H9 (cell line): ENCODE measurements at regions not wholly inside any gene's neighbourhood (a gene's known extent, or its start where the extent isn't known, plus 50 kb on each side); places are given as distances from the start of the nearest gene placed in this dataset.

Experiments used
- DNase-seq: peaks from one replicate; pipeline ENCODE4 v3.0.0-alpha.2; 2017
- H2AFZ ChIP-seq: one replicate; pipeline ENCODE4 v1.6.1; 2013; ENCODE audit warnings: mild to moderate bottlenecking, low read length, control low read depth, moderate library complexity
- H2AK5ac ChIP-seq: 2 replicates; pipeline ENCODE4 v1.6.1; 2013; ENCODE audit warnings: low read length, control low read depth, mixed read lengths; ENCODE audit not compliant: insufficient read length
- H2BK120ac ChIP-seq: one replicate; pipeline ENCODE4 v1.6.1; 2013; ENCODE audit warnings: low read depth, mild to moderate bottlenecking, low read length, control low read depth, inconsistent platforms; ENCODE audit not compliant: poor library complexity, severe bottlenecking
- H2BK12ac ChIP-seq: 2 replicates; pipeline ENCODE4 v1.6.1; 2013; ENCODE audit warnings: low read length, control low read depth, mixed read lengths, low read depth; ENCODE audit not compliant: insufficient read length
- H2BK15ac ChIP-seq: 2 replicates; pipeline ENCODE4 v1.6.1; 2013; ENCODE audit warnings: low read depth, low read length, control low read depth
- H2BK20ac ChIP-seq: one replicate; pipeline ENCODE4 v1.6.1; 2013; ENCODE audit warnings: low read depth, mild to moderate bottlenecking, low read length, control low read depth, inconsistent platforms; ENCODE audit not compliant: poor library complexity, severe bottlenecking
- H2BK5ac ChIP-seq: 2 replicates; pipeline ENCODE4 v1.6.1; 2013; ENCODE audit warnings: low read length, control low read depth, mixed read lengths; ENCODE audit not compliant: insufficient read length
- H3K14ac ChIP-seq: 2 replicates; pipeline ENCODE4 v1.6.1; 2013; ENCODE audit warnings: low read length, control low read depth; ENCODE audit not compliant: insufficient read depth
- H3K18ac ChIP-seq: 2 replicates; pipeline ENCODE4 v1.6.1; 2013; ENCODE audit warnings: low read depth, mild to moderate bottlenecking, mixed read lengths, low read length, control low read depth; ENCODE audit not compliant: insufficient read length
- H3K23ac ChIP-seq: 2 replicates; pipeline ENCODE4 v1.6.1; 2013; ENCODE audit warnings: low read length, control low read depth, mixed read lengths, low read depth; ENCODE audit not compliant: insufficient read length
- H3K23me2 ChIP-seq: 2 replicates; pipeline ENCODE4 v1.6.1; 2013; ENCODE audit warnings: low read depth, mild to moderate bottlenecking, mixed read lengths, low read length, control low read depth; ENCODE audit not compliant: insufficient read length, poor library complexity, severe bottlenecking
- H3K27ac ChIP-seq: 2 replicates; pipeline ENCODE4 v1.5.1; 2013; ENCODE audit warnings: low read length, control low read depth, mixed read lengths, low read depth; ENCODE audit not compliant: insufficient read length
- H3K27me3 ChIP-seq: 2 replicates; pipeline ENCODE4 v1.6.1; 2013; ENCODE audit warnings: low read length, control low read depth, inconsistent platforms; ENCODE audit not compliant: insufficient read depth
- H3K4ac ChIP-seq: 2 replicates; pipeline ENCODE4 v1.6.1; 2013; ENCODE audit warnings: low read depth, mild to moderate bottlenecking, control low read depth, inconsistent platforms, low read length, moderate library complexity
- H3K4me1 ChIP-seq: 2 replicates; pipeline ENCODE4 v1.6.1; 2013; ENCODE audit warnings: low read length, control low read depth, inconsistent platforms; ENCODE audit not compliant: insufficient read depth
- H3K4me2 ChIP-seq: 2 replicates; pipeline ENCODE4 v1.6.1; 2013; ENCODE audit warnings: low read length, control low read depth, mixed read lengths; ENCODE audit not compliant: insufficient read length, insufficient read depth
- H3K56ac ChIP-seq: 2 replicates; pipeline ENCODE4 v1.6.1; 2013; ENCODE audit warnings: low read depth, mild to moderate bottlenecking, mixed read lengths, low read length, control low read depth; ENCODE audit not compliant: insufficient read length
- H3K79me1 ChIP-seq: 2 replicates; pipeline ENCODE4 v1.6.1; 2013; ENCODE audit warnings: low read depth, mild to moderate bottlenecking, moderate library complexity, low read length, control low read depth, inconsistent platforms; ENCODE audit not compliant: insufficient read depth, poor library complexity, severe bottlenecking
- H3K79me2 ChIP-seq: 2 replicates; pipeline ENCODE4 v1.6.1; 2013; ENCODE audit warnings: low read length, control low read depth, inconsistent platforms; ENCODE audit not compliant: insufficient read depth
- H3K9ac ChIP-seq: 2 replicates; pipeline ENCODE4 v1.6.1; 2013; ENCODE audit warnings: low read length, control low read depth, mixed read lengths; ENCODE audit not compliant: insufficient read length; ENCODE audit errors: extremely low read depth
- H3K9me3 ChIP-seq: one replicate; pipeline ENCODE4 v1.6.1; 2013; ENCODE audit warnings: low read depth, low read length, inconsistent platforms; ENCODE audit not compliant: control insufficient read depth
- H3T11ph ChIP-seq: one replicate; pipeline ENCODE4 v1.6.1; 2013; ENCODE audit warnings: mild to moderate bottlenecking, low read length, control low read depth, inconsistent platforms
- H4K20me1 ChIP-seq: one replicate; pipeline ENCODE4 v1.6.1; 2013; ENCODE audit not compliant: control insufficient read depth, insufficient read length, insufficient read depth
- H4K5ac ChIP-seq: 2 replicates; pipeline ENCODE4 v1.6.1; 2013; ENCODE audit warnings: low read depth, mild to moderate bottlenecking, mixed read lengths, low read length, control low read depth; ENCODE audit not compliant: insufficient read length
- H4K8ac ChIP-seq: replicated peaks from 2 replicates; pipeline ENCODE4 v1.6.1; 2013; ENCODE audit warnings: low read length, control low read depth, mixed read lengths, low read depth; ENCODE audit not compliant: insufficient read length
- H4K91ac ChIP-seq: 2 replicates; pipeline ENCODE4 v1.6.1; 2013; ENCODE audit warnings: low read depth, mild to moderate bottlenecking, moderate library complexity, mixed read lengths, low read length, control low read depth; ENCODE audit not compliant: insufficient read length
- H3K27ac Mint-ChIP-seq, 3 experiments: 2 replicates in 2 of 3; 3 replicates in 1 of 3; pipeline ENCODE4 v1.8.0; 2020 to 2021; ENCODE audit warnings: mixed read lengths in 3 of 3, mild to moderate bottlenecking in 1 of 3, moderate library complexity in 1 of 3
- H3K27me3 Mint-ChIP-seq: 2 replicates; pipeline ENCODE4 v1.8.0; 2021; ENCODE audit warnings: low read depth, mild to moderate bottlenecking, moderate library complexity, mixed read lengths
- H3K36me3 Mint-ChIP-seq, 3 experiments: 2 replicates in 2 of 3; 3 replicates in 1 of 3; pipeline ENCODE4 v1.8.0; 2020 to 2021; ENCODE audit warnings: low read depth in 3 of 3, mixed read lengths in 3 of 3; ENCODE audit not compliant: insufficient read depth in 1 of 3
- H3K4me1 Mint-ChIP-seq, 2 experiments: 2 replicates each; pipeline ENCODE4 v1.8.0; 2020; ENCODE audit warnings: mixed read lengths in 2 of 2
- H3K4me3 Mint-ChIP-seq, 2 experiments: 2 replicates in 1 of 2; 3 replicates in 1 of 2; pipeline ENCODE4 v1.8.0; 2020 to 2021; ENCODE audit warnings: mild to moderate bottlenecking in 2 of 2, mixed read lengths in 2 of 2, moderate library complexity in 1 of 2
- H3K9me3 Mint-ChIP-seq, 2 experiments: 2 replicates in 1 of 2; 3 replicates in 1 of 2; pipeline ENCODE4 v1.8.0; 2020; ENCODE audit warnings: mild to moderate bottlenecking in 2 of 2, mixed read lengths in 2 of 2, moderate library complexity in 1 of 2
- WGBS: extraction: QIAGEN DNeasy Blood & Tissue Kit; methylation state at CpG from one replicate; pipeline ENCODE4 v1.1.7; 2013; ENCODE audit warnings: missing lambda C conversion rate, low lambda C conversion rate, mixed read lengths; ENCODE audit not compliant: insufficient read length; ENCODE audit errors: extremely low coverage; 5-methylcytosine and 5-hydroxymethylcytosine counted together
- TF ChIP-seq, protein P1 (sequence below): fragments of 200-600 bp; sonication (generic); conservative IDR thresholded peaks from 3 replicates; pipeline ENCODE4 v1.8.0; 2021; ENCODE audit warnings: antibody characterized with exemption, mild to moderate bottlenecking

DNA sequence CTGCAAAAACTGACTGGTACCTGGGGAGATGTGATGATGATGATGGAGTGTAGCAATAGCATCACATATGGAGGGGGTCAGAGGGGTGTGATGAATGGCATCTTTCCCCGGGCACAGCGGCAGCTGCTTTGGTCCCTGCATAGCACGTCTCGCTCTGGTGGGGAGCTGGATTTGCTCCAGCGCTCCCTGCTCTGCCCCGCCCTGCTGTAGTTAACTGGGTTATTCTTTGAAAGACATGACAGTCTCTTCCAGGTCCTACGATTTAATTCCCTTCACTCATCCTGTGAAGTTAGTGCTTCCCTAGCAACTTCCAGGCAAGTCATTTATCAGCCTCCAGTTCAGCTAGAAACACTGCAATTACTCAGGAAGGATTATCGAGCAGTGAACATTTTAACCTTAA lies 463.1 kb downstream of the TSN start:
- no peaks in the 10 kb centered on the region for H3K27me3 ChIP-seq
- no peak overlapping the region for H2BK12ac ChIP-seq
- no peaks in the 10 kb centered on the region for H3K79me1 ChIP-seq
- Mint-ChIP-seq H3K27ac (no peak overlapping the region), H3K27me3 (no peaks in the 10 kb centered on the region; the same call in 1 of the 2 replicates), H3K4me3 (no peak overlapping the region), H3K4me1 (no peaks in the 10 kb centered on the region), H3K36me3 (no peaks in the 10 kb centered on the region), H3K9me3 (no peaks in the 10 kb centered on the region; a peak in 1 of 5 replicates)
- H3K4ac ChIP-seq = no peak overlapping the region
- H3K79me2 ChIP-seq = no peaks in the 10 kb centered on the region
- H3K4me2 ChIP-seq = no peak overlapping the region
- no peaks in the 10 kb centered on the region for H3K4me1 ChIP-seq
- no peak for DNase-seq
- no peak overlapping the region for H4K8ac ChIP-seq
- no peak overlapping the region for H3K56ac ChIP-seq
- WGBS = no CpG with 5 or more reads among the region's 8 CpGs
- H2AFZ ChIP-seq = no peak overlapping the region
- H3K23ac ChIP-seq = no peak overlapping the region
- no peak overlapping the region for H2BK5ac ChIP-seq
- H4K20me1 ChIP-seq = no peaks in the 10 kb centered on the region
- no peak overlapping the region for H2BK15ac ChIP-seq
- no peak overlapping the region for H3K27ac ChIP-seq
- H2BK20ac ChIP-seq = no peak overlapping the region
- no peak overlapping the region for H3K9ac ChIP-seq
- H3T11ph ChIP-seq = no peak overlapping the region
- H3K18ac ChIP-seq = no peak overlapping the region
- H3K14ac ChIP-seq = no peak overlapping the region
- H2BK120ac ChIP-seq = no peak overlapping the region
- no peak overlapping the region for H4K5ac ChIP-seq
- H2AK5ac ChIP-seq = no peak overlapping the region
- no peaks in the 10 kb centered on the region for H3K9me3 ChIP-seq
- TF ChIP-seq, protein P1, sequence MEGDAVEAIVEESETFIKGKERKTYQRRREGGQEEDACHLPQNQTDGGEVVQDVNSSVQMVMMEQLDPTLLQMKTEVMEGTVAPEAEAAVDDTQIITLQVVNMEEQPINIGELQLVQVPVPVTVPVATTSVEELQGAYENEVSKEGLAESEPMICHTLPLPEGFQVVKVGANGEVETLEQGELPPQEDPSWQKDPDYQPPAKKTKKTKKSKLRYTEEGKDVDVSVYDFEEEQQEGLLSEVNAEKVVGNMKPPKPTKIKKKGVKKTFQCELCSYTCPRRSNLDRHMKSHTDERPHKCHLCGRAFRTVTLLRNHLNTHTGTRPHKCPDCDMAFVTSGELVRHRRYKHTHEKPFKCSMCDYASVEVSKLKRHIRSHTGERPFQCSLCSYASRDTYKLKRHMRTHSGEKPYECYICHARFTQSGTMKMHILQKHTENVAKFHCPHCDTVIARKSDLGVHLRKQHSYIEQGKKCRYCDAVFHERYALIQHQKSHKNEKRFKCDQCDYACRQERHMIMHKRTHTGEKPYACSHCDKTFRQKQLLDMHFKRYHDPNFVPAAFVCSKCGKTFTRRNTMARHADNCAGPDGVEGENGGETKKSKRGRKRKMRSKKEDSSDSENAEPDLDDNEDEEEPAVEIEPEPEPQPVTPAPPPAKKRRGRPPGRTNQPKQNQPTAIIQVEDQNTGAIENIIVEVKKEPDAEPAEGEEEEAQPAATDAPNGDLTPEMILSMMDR = no peak
- H3K23me2 ChIP-seq = no peaks in the 10 kb centered on the region
- H4K91ac ChIP-seq = no peak overlapping the region
